ENCODE measurements at regions not wholly inside any gene's neighbourhood (a gene's known extent, or its start where the extent isn't known, plus 50 kb on each side); places are given as distances from the start of the nearest gene placed in this dataset.
"Not testable (repeated sequence)": the region's sequence is repeated elsewhere in the genome, so short reads cannot be mapped to it uniquely, and the experiment has no call there.

- no peak for DNase-seq
Observed at GRCh38 chr19:28117143-28117542, 1095.8 kb downstream of the UQCRFS1 start.

GRCh38 chr19:28116379-28116778 lies 1096.6 kb downstream of the UQCRFS1 start:
- not testable (repeated sequence) for DNase-seq

GRCh38 chr19:28103921-28104320 lies 1109.0 kb downstream of the UQCRFS1 start:
- DNase-seq: no peak

GRCh38 chr19:28084659-28085157 lies 1128.2 kb downstream of the UQCRFS1 start:
- not testable (repeated sequence) for DNase-seq

- no peak for DNase-seq
Observed at GRCh38 chr19:28076628-28077027, 1136.3 kb downstream of the UQCRFS1 start.

- no peak for DNase-seq
Observed at GRCh38 chr19:28075229-28075628, 1137.7 kb downstream of the UQCRFS1 start.

GRCh38 chr19:28074773-28075172 lies 1138.2 kb downstream of the UQCRFS1 start:
- no peak for DNase-seq

GRCh38 chr19:28067882-28068281 lies 1145.1 kb downstream of the UQCRFS1 start:
- no peak for DNase-seq

- DNase-seq: no peak
Observed at GRCh38 chr19:28066988-28067387, 1146.0 kb downstream of the UQCRFS1 start.

GRCh38 chr19:28066161-28066560 lies 1146.8 kb downstream of the UQCRFS1 start:
- DNase-seq: no peak

- DNase-seq: no peak
Observed at GRCh38 chr19:28065026-28065425, 1147.9 kb downstream of the UQCRFS1 start.

- DNase-seq: no peak
Observed at GRCh38 chr19:28063702-28064101, 1149.2 kb downstream of the UQCRFS1 start.

GRCh38 chr19:28061111-28061510 lies 1151.8 kb downstream of the UQCRFS1 start:
- no peak for DNase-seq

GRCh38 chr19:28057026-28057425 lies 1155.9 kb downstream of the UQCRFS1 start:
- not testable (repeated sequence) for DNase-seq

GRCh38 chr19:28051047-28051446 lies 1161.9 kb downstream of the UQCRFS1 start:
- no peak for DNase-seq

- no peak for DNase-seq
Observed at GRCh38 chr19:28049875-28050274, 1163.1 kb downstream of the UQCRFS1 start.

- no peak for DNase-seq
Observed at GRCh38 chr19:28046932-28047331, 1166.0 kb downstream of the UQCRFS1 start.

GRCh38 chr19:28045621-28046020 lies 1167.3 kb downstream of the UQCRFS1 start:
- no peak for DNase-seq

GRCh38 chr19:28044477-28044876 lies 1168.5 kb downstream of the UQCRFS1 start:
- no peak for DNase-seq

- no peak for DNase-seq
Observed at GRCh38 chr19:28042516-28042915, 1170.4 kb downstream of the UQCRFS1 start.

GRCh38 chr19:28039677-28040381 lies 1173.1 kb downstream of the UQCRFS1 start:
- no peak for DNase-seq

- no peak for DNase-seq
Observed at GRCh38 chr19:28037186-28037585, 1175.8 kb downstream of the UQCRFS1 start.

GRCh38 chr19:28036486-28036885 lies 1176.5 kb downstream of the UQCRFS1 start:
- DNase-seq: no peak

GRCh38 chr19:28034936-28035335 lies 1178.0 kb downstream of the UQCRFS1 start:
- no peak for DNase-seq

GRCh38 chr19:28028881-28029444 lies 1184.0 kb downstream of the UQCRFS1 start:
- DNase-seq: no peak
